Fibroblast of upper back skin (primary cell): ENCODE measurements at regions not wholly inside any gene's neighbourhood (a gene's known extent, or its start where the extent isn't known, plus 50 kb on each side); places are given as distances from the start of the nearest gene placed in this dataset.

Experiments
- DNase-seq: peaks from one replicate; pipeline ENCODE4 v3.0.0-alpha.2; 2013

GRCh38 chr20:39660226-39660625 is 698.1 kb downstream of the DHX35 start:
- DNase-seq = peak; percentile 82

- DNase-seq = no peak
Measured at GRCh38 chr20:39658662-39659409, 696.7 kb downstream of the DHX35 start.

DNA sequence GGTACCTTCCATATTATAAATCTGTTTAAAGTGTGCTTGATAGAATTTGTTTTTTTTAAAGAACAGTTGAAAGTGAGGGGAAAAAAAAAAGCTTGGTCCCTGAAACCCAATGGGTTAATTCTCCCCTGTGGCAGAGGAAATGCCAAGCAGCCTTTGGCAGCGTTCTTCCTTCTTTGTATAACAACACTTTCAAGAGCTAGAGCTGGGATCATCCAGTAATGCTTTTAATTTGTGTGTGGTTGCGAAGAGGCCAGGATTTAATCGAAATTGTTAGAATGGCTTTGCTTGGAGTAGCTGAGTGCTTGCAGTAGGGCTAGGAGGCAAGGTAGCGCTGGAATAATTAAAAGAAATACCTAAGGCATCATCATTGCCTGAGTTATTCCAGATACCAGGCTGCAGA is 692.0 kb downstream of the DHX35 start:
- no peak for DNase-seq

DNA sequence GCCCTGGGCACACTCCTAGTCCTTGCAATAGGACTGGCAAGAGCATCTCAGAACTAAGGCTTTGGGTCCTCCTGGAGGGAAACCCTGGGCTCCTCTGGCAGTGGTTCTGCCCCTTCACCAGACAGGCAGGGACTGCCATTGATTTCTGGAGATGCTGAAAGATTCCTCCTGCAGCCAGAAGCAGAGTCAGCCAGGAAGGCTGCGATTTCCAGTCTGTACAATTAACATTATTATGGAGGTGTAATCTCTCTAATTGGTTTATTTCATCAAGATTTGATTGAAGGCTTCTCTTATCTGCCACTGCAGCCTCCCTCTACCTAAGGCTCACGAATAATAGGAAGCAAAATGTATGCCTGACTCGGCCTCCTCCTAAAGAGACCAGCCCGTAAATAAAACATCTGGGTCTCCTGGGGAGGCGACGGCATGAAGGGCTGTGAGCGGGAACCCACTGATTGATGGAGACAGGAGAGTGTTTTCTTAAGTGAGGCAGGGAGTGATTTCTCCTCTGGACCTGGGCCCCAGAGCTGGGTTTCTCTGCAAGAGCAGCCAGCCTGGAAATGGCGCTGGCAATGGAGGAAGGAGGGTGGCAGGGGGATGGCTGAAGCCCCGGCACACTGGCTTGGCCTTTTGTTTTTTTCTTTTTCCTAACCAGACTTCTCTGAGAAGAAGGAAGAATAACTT is 689.6 kb downstream of the DHX35 start:
- no peak for DNase-seq

DNA sequence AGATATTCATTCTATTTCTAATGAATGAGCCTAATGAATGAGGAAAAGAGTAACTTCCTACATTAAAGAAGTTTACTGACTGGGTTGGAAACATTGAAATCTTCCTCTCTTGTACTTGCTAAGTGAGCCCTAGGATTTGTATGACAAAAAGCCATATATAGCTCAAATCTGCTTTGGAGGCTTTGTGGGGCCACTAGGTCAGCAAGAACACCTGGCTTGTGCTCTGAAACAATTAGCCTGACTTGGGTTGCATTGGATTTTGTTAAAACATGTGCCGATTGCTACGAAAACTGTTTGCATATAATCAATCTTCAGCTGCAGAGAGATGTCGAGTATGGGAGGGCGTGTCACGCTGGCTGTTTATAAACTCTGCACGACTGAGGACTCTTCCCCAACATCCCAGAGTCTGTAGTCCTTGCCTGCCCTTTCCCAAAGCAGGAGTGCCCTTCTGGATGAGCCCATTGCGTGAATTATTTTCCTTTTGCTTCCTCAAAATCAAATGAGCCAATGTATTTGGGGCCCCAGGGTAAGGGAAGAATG is 684.8 kb downstream of the DHX35 start:
- no peak for DNase-seq

GRCh38 chr20:39645131-39645530 is 683.0 kb downstream of the DHX35 start:
- DNase-seq = no peak

GRCh38 chr20:39643292-39643691 is 681.1 kb downstream of the DHX35 start:
- DNase-seq = no peak

GRCh38 chr20:39641423-39641822 is 679.3 kb downstream of the DHX35 start:
- DNase-seq = no peak

GRCh38 chr20:39640147-39640546 is 678.0 kb downstream of the DHX35 start:
- DNase-seq = no peak

GRCh38 chr20:39638731-39639130 is 676.6 kb downstream of the DHX35 start:
- no peak for DNase-seq

DNA sequence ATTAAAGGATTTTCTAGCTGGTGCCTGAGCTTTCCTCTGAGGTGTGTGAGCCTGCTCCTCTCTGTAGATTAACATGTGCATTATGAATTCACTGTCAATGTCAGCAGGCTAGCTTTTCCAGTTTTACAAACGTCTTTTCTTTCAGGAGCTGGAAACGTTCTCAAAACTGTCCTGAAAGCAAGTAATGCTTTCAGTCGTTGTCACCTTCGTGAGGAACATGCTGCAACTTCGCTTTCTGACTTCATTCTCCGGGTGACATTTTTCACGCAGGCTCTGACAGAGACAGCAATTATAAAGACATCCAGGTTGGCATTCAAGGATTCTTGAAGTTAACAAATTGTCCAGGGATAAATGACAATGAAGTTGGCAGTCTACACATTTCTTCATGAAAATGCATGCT is 671.5 kb downstream of the DHX35 start:
- DNase-seq = no peak

GRCh38 chr20:39632757-39633156 is 670.6 kb downstream of the DHX35 start:
- no peak for DNase-seq

DNA sequence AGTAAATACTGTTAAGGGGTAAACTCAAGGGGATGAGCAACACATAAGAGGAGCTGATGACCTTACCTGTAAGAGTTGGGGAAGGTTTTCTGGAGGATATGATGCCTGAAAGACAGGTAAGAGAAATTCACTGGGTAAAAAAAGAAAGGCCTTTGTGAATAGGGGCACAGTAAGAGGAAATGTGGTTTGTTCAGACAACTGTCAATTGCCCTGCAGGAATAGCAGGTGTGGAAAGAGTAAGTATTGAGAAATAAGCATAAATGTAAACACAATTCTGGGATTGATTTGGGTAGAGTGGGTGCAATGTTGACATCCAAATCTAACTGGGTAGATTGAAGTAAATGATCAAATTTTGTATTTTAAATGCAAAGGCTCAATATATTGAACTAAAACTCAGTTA is 670.0 kb downstream of the DHX35 start:
- no peak for DNase-seq

DNA sequence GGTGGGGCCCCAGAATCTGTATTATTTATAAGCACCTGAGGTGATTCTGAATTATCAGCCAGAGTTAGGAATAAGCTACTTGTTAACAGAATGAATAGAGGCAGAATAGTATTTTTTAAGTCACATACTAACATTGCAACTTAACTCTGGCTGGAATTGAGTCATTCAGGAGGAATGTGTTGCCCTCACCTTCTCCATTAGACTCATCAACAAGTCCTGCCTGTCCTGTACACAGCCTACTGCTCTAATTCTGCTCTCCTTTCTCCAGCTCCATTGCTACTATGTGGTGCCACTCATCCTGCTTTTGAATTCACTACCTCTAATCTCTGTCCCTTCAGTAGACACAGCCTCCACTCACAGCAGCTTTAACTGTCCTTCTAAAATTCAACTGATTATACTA is 669.4 kb downstream of the DHX35 start:
- peak; percentile 25 for DNase-seq

DNA sequence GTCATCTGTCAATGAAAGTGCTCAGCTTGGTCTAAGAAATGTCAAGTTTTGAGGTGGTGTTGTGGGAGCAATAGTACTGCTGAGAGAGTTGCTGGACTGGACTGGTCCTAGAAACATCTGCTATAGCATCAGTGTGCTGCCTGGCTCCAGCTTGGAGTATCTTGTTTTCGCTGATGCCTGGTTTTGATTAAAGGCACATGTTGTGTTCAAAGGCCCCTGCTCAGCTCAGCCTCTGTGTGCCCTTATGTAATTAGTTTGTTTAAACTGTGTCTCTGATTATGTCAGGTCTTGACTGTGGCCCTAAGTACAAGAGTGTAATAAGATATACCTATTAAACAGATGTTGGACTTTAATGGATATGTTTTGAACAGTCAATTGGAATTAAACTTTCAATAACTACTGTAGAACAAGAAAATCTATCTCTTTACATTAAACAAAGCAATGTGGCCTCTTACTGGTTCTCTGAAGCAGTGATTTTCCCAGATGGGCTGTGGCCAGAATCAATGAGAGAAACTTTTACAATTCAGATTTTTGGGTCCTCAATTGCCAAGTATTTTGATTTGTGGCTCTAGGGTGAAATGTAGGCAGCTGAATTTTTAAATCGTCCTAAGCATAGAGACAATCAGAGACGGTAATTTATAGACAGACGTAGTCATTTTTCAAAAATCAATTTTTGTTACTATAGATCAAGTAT is 668.2 kb downstream of the DHX35 start:
- peak; percentile 19 for DNase-seq

DNA sequence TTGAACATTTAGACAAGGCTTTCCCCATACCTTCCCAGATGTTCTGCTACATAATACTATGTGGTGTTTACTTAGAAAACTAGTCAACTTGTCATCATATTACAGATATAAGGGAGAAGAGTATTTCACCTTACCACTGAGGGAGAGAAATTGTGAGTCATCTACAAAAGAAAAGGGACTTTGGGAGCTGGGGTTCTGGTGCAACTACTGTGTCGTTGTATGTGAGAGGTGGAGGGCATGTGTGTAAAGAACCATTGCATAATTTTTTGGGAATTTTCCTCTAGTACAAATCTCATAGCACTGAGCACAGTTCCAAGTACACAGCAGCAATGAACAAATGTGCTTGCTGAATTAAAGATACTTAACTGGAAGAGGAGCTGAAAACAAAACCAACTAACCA is 665.6 kb downstream of the DHX35 start:
- DNase-seq = no peak

GRCh38 chr20:39624316-39624715 is 662.2 kb downstream of the DHX35 start:
- DNase-seq = no peak

DNA sequence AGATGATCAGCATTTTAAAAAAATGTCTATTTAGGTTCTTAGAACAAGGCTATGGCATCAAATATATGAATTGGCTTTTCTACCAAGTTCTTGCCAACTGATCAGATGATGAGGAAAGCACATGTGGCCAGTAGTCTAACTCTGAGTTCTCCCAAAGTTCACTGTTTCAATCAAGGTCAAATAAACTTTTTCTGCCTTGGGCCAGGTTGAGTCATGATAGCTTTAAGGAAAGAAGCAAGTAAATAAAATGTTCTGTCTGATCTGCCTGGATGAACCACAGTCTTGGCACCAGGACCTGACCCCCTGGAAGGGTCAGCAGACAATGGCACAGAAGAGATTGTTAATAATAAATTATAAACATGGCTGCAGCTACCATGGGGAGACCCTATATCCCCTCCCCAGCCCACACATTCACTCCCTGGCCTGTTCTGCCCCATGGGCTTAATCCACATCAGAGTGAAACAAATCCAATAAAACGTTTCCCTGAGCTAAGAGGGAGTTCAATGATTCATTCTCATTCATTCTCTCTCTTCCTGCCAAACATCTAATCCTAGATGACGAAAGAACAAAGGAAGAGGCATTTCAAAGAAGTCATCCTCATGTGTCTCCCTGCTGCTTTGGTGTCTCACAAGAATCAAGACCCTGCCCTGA is 661.6 kb downstream of the DHX35 start:
- DNase-seq = peak; percentile 57

GRCh38 chr20:39619271-39619785 is 657.2 kb downstream of the DHX35 start:
- no peak for DNase-seq

GRCh38 chr20:39611901-39612300 is 649.8 kb downstream of the DHX35 start:
- no peak for DNase-seq

DNA sequence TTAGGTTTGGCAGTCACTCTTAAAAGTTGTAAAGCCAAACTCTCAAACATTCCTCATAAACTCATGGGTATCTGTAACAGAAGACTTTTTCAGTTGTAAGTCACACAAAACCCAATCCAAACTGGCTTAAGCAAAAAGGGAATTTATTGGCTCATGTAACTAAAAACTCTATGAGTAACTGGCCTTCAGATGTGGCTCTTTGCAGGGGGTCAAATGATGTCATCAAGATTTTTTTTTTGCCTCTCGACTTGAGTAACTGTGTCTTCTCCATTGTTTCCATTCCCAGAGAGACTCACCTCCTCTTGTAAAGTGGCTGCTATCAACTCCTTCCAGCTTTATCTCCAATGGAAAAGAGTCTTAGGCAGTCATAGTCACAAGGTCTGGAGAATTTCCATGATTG is 645.0 kb downstream of the DHX35 start:
- DNase-seq = peak; percentile 85

GRCh38 chr20:39605908-39606307 is 643.8 kb downstream of the DHX35 start:
- no peak for DNase-seq

- DNase-seq = no peak
Measured at GRCh38 chr20:39605361-39605760, 643.2 kb downstream of the DHX35 start.
